Tibial nerve (tissue), 4 donors: ENCODE measurements at regions not wholly inside any gene's neighbourhood (a gene's known extent, or its start where the extent isn't known, plus 50 kb on each side); places are given as distances from the start of the nearest gene placed in this dataset.

Source experiments
- DNase-seq, 2 donors: peaks; one replicate each; pipeline ENCODE4 v3.0.0-alpha.2; 2019; ENCODE audit warnings: low spot score in 2 of 2
- H3K27ac ChIP-seq, 4 donors: fragments of 200-600 bp; sonication (generic) in 3 of 4; one replicate each; pipeline ENCODE4 v1.5.1; 2017 to 2019; ENCODE audit warnings: mild to moderate bottlenecking in 1 of 4
- H3K27me3 ChIP-seq, 2 donors: fragments of 200-600 bp; sonication (generic) in 1 of 2; one replicate each; pipeline versions ENCODE4 v1.5.1 to v1.6.0; 2017 to 2019
- H3K36me3 ChIP-seq, 3 donors: fragments of 200-600 bp; sonication (generic); one replicate each; pipeline ENCODE4 v1.5.1; 2018 to 2019
- H3K4me1 ChIP-seq, 4 donors: fragments of 200-600 bp; sonication (generic) in 3 of 4; one replicate each; pipeline ENCODE4 v1.5.1; 2017 to 2019
- H3K4me3 ChIP-seq, 4 donors: fragments of 200-600 bp; sonication (generic) in 3 of 4; one replicate each; pipeline ENCODE4 v1.5.1; 2017 to 2019; ENCODE audit warnings: mild to moderate bottlenecking in 1 of 4, moderate library complexity in 1 of 4
- H3K9me3 ChIP-seq, 4 donors: fragments of 200-600 bp; sonication (generic) in 3 of 4; one replicate each; pipeline ENCODE4 v1.5.1; 2017 to 2019
- CTCF ChIP-seq, 5 experiments: fragments of 200-600 bp in 3 of 5; fragments of 450-650 bp in 2 of 5; sonication (generic) in 3 of 5; IDR thresholded peaks; one replicate each; pipeline ENCODE4 v1.5.1; 2016 to 2019; ENCODE audit warnings: antibody characterized with exemption in 5 of 5, mild to moderate bottlenecking in 3 of 5, moderate library complexity in 2 of 5
- EP300 ChIP-seq, 2 donors: sonication (generic); formaldehyde crosslinking; IDR thresholded peaks; one replicate each; pipeline ENCODE4 v1.6.1; 2017; ENCODE audit warnings: antibody characterized with exemption in 2 of 2, mild to moderate bottlenecking in 1 of 2
- POLR2A ChIP-seq, 2 donors: fragments of 450-650 bp; IDR thresholded peaks; one replicate each; pipeline ENCODE4 v1.6.1; 2017; ENCODE audit warnings: antibody characterized with exemption in 2 of 2, mild to moderate bottlenecking in 2 of 2, moderate library complexity in 2 of 2
- WGBS, 2 donors: methylation state at CpG; one replicate each; pipeline ENCODE4 v1.1.5; 2018; 5-methylcytosine and 5-hydroxymethylcytosine counted together

GRCh38 chr18:78422336-78422735 lies 557.3 kb upstream of the SALL3 start:
- no peaks in the 10 kb centered on the region for H3K27me3 ChIP-seq
- 58 to 77% methylated on average over 7 of the region's 7 CpGs for WGBS, 2 donors
- no peak for TF ChIP-seq POLR2A (IDR thresholded peaks at IDR 0.05)
- no peak for TF ChIP-seq EP300 (IDR thresholded peaks at IDR 0.05)
- TF ChIP-seq CTCF (IDR thresholded peaks at IDR 0.05): no peak
- no peak overlapping the region for H3K27ac ChIP-seq
- DNase-seq: no peak
- H3K4me3 ChIP-seq: no peak overlapping the region
- no peaks in the 10 kb centered on the region for H3K36me3 ChIP-seq
- H3K4me1 ChIP-seq: peaks cover 0 to 6% (median 0%) of the 10 kb centered on the region in 4 donors
- H3K9me3 ChIP-seq: no peaks in the 10 kb centered on the region

GRCh38 chr18:78423811-78424210 lies 555.8 kb upstream of the SALL3 start:
- no peak overlapping the region for H3K4me3 ChIP-seq
- H3K27me3 ChIP-seq: no peaks in the 10 kb centered on the region
- no peaks in the 10 kb centered on the region for H3K9me3 ChIP-seq
- no peak for DNase-seq
- WGBS, 2 donors: 82 to 84% methylated on average over 12 of the region's 12 CpGs
- no peak overlapping the region for H3K27ac ChIP-seq
- no peaks in the 10 kb centered on the region for H3K4me1 ChIP-seq
- TF ChIP-seq POLR2A (IDR thresholded peaks at IDR 0.05) (no peak), EP300 (IDR thresholded peaks at IDR 0.05) (no peak), CTCF (IDR thresholded peaks at IDR 0.05) (no peak)
- no peaks in the 10 kb centered on the region for H3K36me3 ChIP-seq

- Histone ChIP-seq H3K9me3 (no peaks in the 10 kb centered on the region), H3K4me1 (no peaks in the 10 kb centered on the region), H3K27me3 (no peaks in the 10 kb centered on the region), H3K4me3 (no peak overlapping the region), H3K27ac (no peak overlapping the region), H3K36me3 (no peaks in the 10 kb centered on the region)
- no peak for TF ChIP-seq POLR2A (IDR thresholded peaks at IDR 0.05)
- no peak for TF ChIP-seq EP300 (IDR thresholded peaks at IDR 0.05)
- no peak for TF ChIP-seq CTCF (IDR thresholded peaks at IDR 0.05)
- no peak for DNase-seq
- 71 to 73% methylated on average over 7 of the region's 7 CpGs for WGBS, 2 donors
These were observed 555.1 kb upstream of the SALL3 start for GRCh38 chr18:78424403-78425018.

GRCh38 chr18:78425019-78425412 lies 554.6 kb upstream of the SALL3 start:
- 79 to 84% methylated on average over 2 of the region's 2 CpGs for WGBS, 2 donors
- DNase-seq: no peak

GRCh38 chr18:78427081-78427480 lies 552.5 kb upstream of the SALL3 start:
- TF ChIP-seq EP300 (IDR thresholded peaks at IDR 0.05) (no peak), POLR2A (IDR thresholded peaks at IDR 0.05) (no peak), CTCF (IDR thresholded peaks at IDR 0.05) (no peak)
- Histone ChIP-seq H3K9me3 (peaks cover 0 to 8% (median 0%) of the 10 kb centered on the region in 4 donors), H3K4me1 (no peaks in the 10 kb centered on the region), H3K27me3 (no peaks in the 10 kb centered on the region), H3K36me3 (no peaks in the 10 kb centered on the region), H3K27ac (no peak overlapping the region), H3K4me3 (no peak overlapping the region)
- WGBS, 2 donors: 95 to 96% methylated on average over 12 of the region's 12 CpGs
- no peak for DNase-seq

More at GRCh38 chr18:78425019-78425412, 554.6 kb upstream of the SALL3 start:
- TF ChIP-seq EP300 (IDR thresholded peaks at IDR 0.05): no peak
- TF ChIP-seq POLR2A (IDR thresholded peaks at IDR 0.05): no peak
- no peak for TF ChIP-seq CTCF (IDR thresholded peaks at IDR 0.05)
- Histone ChIP-seq H3K9me3 (no peaks in the 10 kb centered on the region), H3K27ac (no peak overlapping the region), H3K36me3 (no peaks in the 10 kb centered on the region), H3K27me3 (no peaks in the 10 kb centered on the region), H3K4me1 (no peaks in the 10 kb centered on the region), H3K4me3 (no peak overlapping the region)
